H54 (cell line): ENCODE measurements at regions not wholly inside any gene's neighbourhood (a gene's known extent, or its start where the extent isn't known, plus 50 kb on each side); places are given as distances from the start of the nearest gene placed in this dataset.
"Not testable (repeated sequence)": the region's sequence is repeated elsewhere in the genome, so short reads cannot be mapped to it uniquely, and the experiment has no call there.

ENCODE experiments used
- DNase-seq: peaks from one replicate; pipeline ENCODE4 v3.0.0; 2011; ENCODE audit warnings: low spot score, mixed read lengths; ENCODE audit not compliant: insufficient read length
- FAIRE-seq: peaks from 3 replicates; lab custom pipeline; 2011; peaks lifted over from hg19 to GRCh38; lab: Jason Lieb, UNC
- POLR2A ChIP-seq: IDR thresholded peaks from 2 replicates; pipeline ENCODE4 v1.6.1; 2011; ENCODE audit warnings: low read depth, mild to moderate bottlenecking, low read length

DNA sequence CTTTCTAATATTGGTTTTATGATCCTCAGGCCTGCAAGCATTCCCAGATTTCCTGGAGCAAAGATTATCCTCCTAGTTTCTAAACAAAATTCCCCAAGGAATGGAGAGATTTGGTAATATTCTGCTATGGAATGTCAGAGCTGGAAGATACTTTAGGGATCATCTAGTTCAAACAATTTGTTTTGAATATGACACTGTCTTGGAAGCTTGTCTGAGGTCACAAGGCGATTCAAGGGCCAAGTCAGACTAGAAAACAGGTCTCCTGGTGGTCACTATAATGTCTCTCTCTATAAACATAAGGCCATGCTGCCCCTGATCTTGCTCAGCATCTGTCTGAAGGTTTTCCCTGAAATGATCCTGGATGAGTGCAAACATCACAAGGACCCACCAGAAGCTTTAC, 143.4 kb upstream of the BCL6 start:
- no peak for DNase-seq
- FAIRE-seq = no peak
- TF ChIP-seq POLR2A = no peak

DNA sequence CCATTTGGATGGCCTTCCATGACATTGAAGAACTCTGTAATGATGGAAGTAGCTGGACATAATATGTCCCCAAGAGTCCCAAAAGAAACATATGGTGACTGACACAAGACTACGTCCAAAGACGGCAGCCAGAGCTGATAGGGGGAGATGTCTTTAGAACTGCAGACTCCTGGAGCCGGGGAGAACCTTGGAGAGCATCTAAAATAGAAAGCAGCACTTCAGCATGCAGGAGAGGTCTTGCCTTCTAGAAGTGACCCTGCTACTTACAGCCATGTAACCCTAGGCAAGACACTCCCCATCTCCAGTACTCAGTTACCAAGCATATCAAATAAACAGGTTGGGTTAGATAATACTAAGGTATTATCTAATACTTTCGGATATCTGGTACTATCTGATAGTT, 143.8 kb upstream of the BCL6 start:
- no peak for TF ChIP-seq POLR2A

DNA sequence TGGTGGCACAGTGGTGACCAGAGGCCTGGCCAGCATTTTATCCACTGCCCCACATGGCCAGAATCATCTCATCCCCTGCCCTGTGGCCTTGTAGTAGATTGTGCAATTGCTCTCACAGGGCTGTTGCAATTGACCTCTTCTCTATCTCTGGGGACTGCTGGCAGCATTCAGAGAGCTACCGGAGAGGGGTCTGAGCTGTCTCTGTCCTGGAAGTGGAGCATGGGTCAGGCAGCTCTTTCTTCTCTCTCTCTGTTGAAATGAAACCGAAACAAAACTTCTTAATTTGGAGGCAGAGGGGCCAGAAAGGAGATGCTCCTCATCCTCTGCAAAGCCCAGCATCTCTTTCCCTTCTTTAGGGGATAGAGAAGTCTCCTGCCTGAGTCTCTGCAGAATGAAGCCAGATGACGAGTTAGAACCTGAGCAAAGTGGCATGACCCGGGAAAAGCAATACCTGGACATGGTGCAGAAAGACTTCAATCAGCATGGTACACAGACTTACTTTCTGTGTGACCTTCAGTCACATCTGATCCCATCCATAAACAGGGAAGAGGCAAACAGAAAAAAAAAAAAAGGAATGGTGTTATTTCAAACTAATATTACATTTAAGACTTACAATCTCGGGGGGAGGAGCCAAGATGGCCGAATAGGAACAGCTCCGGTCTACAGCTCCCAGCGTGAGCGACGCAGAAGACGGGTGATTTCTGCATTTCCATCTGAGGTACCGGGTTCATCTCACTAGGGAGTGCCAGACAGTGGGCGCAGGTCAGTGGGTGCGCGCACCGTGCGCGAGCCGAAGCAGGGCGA, 144.5 kb upstream of the BCL6 start:
- TF ChIP-seq POLR2A = no peak
- DNase-seq (no peak), FAIRE-seq (no peak)

More for the DNA sequence above, 143.8 kb upstream of the BCL6 start:
- DNase-seq = no peak
- no peak for FAIRE-seq

DNA sequence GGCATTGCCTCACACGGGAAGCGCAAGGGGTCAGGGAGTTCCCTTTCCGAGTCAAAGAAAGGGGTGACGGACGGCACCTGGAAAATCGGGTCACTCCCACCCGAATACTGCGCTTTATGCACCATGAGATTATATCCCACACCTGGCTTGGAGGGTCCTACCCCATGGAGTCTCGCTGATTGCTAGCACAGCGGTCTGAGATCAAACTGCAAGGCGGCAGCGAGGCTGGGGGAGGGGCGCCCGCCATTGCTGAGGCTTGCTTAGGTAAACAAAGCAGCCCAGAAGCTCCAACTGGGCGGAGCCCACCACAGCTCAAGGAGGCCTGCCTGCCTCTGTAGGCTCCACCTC, 145.1 kb upstream of the BCL6 start:
- FAIRE-seq, DNase-seq: not testable (repeated sequence)

DNA sequence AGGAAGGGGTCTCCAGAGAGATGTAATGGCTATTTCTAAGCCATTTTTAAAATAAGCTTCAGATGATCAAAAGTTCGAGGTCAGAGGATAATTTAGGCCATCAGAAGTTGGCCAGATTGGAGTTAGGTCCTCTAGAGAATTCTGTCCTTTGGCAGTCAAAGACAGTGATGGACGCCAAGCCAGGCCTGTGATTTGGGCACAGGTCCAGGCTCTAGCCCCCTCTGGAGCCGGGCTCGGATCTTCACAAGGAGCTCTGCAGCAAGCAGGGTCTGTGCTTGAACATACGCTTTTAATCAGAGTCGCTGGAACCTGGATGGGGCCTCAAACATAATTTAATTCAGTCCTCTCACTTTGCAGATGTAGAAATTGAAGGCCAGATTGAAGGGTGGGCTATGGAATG, 151.4 kb upstream of the BCL6 start:
- FAIRE-seq (no peak), DNase-seq (no peak)
- TF ChIP-seq POLR2A = no peak

DNA sequence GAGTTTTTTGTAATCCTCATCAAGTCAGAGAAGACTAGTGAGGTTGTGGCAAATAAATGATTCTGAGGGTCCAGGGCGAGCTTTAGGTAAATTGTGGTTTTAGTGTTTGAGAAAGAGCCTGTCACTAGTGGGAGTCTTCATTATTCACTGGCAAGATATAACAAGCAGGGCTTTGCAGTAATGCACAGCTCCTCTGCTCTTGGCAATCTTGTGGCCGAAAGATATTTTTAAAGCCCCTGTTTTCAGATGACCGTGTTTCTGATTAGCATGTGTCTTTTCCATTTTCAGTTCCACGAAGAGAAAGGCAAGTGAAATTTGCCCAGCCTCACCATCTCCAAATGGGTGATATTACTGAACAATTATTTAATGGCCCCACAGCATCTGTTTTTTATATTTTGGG, 154.0 kb upstream of the BCL6 start:
- no peak for TF ChIP-seq POLR2A
- no peak for DNase-seq
- FAIRE-seq = no peak

DNA sequence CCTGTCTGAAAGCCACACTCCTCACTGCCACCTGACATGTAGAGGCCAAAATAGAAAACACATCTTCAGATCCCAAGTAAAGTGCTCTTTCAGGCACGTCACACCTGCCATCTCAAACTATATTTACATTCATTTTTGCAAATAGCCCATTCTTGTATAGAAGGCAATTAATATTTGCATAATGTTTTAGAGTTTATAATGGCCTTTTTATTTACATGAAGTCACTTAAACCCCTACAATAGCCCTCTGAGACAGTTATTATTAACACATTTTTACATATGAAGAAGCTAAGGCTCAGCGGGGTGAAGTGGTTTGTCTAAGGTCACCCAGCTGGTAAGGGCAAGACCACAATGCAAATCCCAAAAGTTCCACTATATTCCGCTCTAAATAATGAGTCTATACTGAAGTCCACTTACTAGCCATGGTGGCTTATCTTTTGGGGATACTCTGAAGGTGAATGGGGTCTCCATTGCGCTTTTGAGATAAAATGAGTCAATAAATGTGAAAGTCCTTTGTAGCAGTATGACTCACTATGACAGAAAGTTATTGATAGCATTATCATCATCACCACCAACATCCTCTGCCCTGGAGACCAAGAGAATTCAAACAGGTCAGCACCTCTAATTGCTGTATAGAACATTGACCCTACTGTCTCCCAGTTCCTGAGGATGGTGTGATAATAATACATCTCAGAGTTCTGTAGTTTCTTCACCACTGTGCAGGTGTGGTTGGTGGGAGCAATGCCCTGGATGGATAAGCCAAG, 155.9 kb upstream of the BCL6 start:
- FAIRE-seq (no peak), DNase-seq (no peak)
- TF ChIP-seq POLR2A = no peak

DNA sequence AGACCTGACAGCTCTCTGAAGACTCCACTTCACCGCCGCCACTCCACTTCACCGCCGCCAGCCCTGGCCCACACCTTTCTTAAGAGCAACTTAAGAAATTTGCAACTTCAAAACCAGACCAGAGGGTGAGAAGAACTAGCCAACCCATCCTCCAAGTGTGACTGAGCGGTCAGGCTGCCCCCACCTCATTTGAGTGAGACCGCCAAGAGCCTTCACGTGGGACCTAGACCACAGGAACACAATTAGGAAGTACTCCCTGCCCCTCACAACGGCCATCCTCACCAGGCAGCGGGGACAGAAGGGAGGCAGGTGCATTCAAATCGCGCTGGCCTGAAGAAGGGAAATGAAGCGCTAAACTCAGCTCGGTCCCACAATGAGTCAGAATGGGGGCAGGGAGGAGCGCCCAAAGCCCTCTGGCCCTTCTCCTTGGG, 156.8 kb upstream of the BCL6 start:
- TF ChIP-seq POLR2A = no peak
- FAIRE-seq (no peak), DNase-seq (no peak)

DNA sequence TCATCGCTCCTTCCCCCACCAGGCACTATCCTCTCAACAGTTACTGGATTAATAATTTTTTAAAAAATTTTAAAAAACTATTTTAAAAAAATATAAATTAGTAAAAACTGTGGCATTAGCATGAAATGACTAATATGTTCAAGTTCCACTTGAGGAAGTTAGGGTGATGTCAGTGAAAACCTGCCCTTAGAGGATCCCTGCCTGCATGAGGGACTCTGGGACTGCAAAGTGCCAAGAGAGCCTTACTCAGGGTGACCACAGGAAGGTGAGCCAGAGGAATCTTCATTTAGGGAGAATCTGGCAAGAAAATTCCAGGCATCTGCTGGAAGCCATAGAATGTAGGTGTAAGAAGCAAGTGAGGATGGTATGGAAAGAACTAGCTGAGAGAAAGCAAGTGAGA, 157.7 kb upstream of the BCL6 start:
- TF ChIP-seq POLR2A = no peak
- DNase-seq (no peak), FAIRE-seq (no peak)

DNA sequence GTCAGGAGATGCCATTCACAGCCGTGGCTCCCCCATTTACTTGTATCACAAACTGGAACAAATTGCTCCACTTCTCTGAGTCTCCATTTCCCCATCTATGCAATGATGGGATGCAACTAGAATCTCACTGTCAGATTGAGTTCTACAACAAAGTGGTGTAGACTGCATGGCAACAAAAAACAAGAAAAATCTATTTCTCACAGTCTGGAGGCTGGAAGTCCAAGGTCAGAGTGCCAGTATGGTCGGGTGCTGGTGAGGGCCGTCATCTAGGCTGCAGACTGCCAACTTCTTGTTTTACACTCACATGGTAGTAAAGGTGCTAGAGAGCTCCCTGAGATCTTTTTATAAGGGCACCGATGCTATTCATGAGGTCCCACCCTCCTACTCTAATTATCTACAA, 158.4 kb upstream of the BCL6 start:
- TF ChIP-seq POLR2A = no peak
- no peak for FAIRE-seq
- no peak for DNase-seq

DNA sequence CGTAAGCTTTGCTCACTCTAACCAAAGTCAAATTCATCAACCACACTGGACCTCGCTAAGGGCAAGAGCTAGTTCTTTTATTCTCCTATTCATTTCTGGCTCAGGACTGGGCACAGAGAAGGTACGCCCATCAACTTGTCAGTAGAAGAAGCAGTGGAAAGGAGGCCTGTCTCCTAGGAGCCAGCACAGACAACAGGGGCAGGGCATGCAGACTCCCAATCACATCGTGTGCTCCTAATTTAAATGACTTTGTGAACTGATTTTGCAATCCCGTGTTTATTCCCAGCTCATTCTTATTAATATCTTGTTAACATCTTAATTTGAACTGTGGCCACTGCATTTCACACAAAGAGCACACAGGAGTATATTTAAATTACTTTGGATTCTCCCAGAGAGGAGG, 161.1 kb upstream of the BCL6 start:
- no peak for TF ChIP-seq POLR2A
- DNase-seq (no peak), FAIRE-seq (no peak)

DNA sequence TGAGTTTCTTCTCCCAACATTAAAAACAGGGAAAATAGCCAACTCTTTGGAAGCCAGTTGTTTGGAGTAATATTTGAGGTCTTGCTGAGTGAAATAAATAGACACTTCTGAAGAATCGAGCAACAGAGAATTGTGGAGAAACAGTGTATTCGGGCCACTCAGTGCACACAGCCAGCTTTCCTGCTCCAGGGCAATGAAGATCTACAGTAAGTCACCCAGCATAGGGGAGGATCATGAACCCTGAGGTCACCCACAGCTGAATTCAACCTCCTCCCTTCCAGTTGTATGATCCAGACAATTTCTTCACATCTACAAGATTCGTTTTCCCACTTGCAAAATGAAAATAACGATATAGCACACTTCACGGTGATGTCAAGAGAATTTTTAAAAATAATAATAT, 161.7 kb upstream of the BCL6 start:
- TF ChIP-seq POLR2A = no peak
- no peak for DNase-seq
- FAIRE-seq = no peak

DNA sequence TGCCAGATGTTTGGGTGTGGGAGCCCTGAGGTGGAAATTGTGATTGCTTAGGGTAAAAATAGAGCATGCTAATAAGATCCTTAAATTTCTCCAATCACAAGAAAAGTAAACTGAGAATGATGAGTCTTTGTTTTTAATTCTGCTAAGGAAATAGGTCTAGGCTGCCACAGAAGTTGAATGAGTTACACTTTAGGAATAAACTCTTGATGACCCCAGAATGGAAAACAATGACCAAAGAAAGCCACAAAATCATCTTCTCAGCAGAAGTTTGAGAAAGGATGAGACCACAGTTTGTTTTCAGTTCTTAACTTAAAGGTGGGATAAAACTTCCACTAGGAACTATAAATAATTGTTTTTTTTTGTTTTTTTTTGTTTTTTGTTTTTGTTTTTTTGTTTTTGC, 164.6 kb upstream of the BCL6 start:
- TF ChIP-seq POLR2A = no peak
- no peak for DNase-seq
- no peak for FAIRE-seq

DNA sequence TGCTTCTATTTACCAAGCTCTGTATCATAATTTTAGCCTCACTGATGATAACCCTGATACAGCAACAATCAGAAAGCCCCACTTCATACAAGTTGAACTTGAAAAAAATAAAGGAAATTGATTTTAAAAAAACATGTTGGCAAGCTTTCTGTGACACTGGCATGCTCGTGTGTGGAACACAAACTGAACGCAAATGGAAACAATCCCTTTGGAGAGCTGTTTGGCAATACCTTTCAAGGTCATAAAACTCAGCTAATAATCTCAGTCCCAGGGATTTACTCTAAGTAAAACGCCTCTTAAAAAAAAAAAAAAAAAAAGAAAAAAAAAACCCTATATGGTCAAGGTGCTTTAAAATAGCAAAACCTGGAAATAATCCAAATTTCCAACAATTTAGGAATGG, 166.7 kb upstream of the BCL6 start:
- DNase-seq (no peak), FAIRE-seq (no peak)
- no peak for TF ChIP-seq POLR2A

DNA sequence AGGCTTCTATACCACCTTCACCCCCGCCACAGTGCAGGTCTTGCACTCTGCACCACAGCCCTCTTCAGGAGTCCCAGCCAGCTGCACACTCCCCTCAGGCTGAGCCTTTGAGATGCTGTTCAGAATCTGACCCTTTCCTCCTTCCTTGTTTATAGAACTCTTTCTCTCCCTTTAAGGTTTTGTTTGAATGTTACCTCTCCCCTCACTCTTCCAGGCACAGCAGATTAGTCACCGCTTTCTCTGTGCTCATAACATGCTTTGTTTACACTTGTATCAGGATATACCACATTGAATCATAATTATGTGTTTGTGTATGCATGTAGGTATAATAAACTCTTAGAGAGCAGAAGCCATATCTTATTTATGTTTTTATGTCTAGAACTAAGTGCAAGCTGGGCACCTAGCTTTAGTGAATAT, 168.4 kb upstream of the BCL6 start:
- TF ChIP-seq POLR2A = no peak
- FAIRE-seq = peak; percentile 58
- DNase-seq = peak; percentile 28

DNA sequence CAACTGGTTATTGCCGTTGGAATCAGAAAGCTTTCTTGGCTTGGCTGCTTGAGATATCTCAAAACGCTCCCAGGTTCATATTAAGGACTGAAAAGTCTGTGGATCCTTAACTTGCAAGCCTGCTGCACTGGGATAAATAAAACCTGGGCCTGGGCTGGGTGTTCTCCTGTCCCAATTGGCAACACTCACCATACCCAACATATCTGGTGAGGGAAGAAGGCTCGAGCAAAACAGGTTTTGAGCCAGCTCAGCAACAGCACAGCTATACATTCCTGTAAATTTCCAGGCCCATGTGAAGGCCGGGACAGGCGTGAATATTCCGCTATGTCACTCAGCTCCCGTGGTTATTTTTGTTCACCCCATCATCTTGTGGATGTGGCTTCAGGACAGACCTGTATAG, 169.0 kb upstream of the BCL6 start:
- TF ChIP-seq POLR2A = no peak
- DNase-seq = no peak
- no peak for FAIRE-seq
